Omental fat pad (tissue), 3 donors: ENCODE measurements at regions not wholly inside any gene's neighbourhood (a gene's known extent, or its start where the extent isn't known, plus 50 kb on each side); places are given as distances from the start of the nearest gene placed in this dataset.
"Not testable (repeated sequence)": the region's sequence is repeated elsewhere in the genome, so short reads cannot be mapped to it uniquely, and the experiment has no call there.

ENCODE experiments used
- ATAC-seq: fragments of 150-250 bp; one replicate; pipeline ENCODE4 v1.9.1; 2016; ENCODE audit warnings: mild to moderate bottlenecking, moderate library complexity; ENCODE audit not compliant: low FRiP score
- DNase-seq: peaks from one replicate; pipeline ENCODE4 v3.0.0-alpha.2; 2019; ENCODE audit warnings: low spot score
- TF ChIP-seq, protein P1 (sequence below), 3 donors: fragments of 450-650 bp; IDR thresholded peaks; one replicate each; pipeline ENCODE4 v1.5.1; 2016 to 2017; ENCODE audit warnings: antibody characterized with exemption in 3 of 3, mild to moderate bottlenecking in 3 of 3, moderate library complexity in 2 of 3

DNA sequence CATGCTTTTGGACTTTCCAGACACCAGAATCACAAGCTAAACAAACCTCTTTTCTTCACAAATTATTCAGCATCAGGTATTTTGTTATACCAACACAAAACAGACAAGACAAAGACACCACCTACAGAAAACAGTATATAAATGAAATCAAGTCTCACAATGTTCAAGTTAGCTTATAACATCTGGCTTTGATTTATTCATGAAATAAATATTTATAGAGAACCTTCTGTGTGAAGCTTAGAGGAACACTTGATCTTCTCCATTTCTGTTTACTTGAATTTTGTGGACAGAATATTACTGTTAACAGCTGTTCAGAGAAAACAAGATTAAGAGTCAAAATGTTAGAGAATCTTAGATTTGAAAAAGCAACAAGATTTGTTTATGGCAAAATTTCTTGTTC lies 137.4 kb upstream of the PRR16 start:
- DNase-seq (no peak), ATAC-seq (no peak)
- TF ChIP-seq, protein P1, sequence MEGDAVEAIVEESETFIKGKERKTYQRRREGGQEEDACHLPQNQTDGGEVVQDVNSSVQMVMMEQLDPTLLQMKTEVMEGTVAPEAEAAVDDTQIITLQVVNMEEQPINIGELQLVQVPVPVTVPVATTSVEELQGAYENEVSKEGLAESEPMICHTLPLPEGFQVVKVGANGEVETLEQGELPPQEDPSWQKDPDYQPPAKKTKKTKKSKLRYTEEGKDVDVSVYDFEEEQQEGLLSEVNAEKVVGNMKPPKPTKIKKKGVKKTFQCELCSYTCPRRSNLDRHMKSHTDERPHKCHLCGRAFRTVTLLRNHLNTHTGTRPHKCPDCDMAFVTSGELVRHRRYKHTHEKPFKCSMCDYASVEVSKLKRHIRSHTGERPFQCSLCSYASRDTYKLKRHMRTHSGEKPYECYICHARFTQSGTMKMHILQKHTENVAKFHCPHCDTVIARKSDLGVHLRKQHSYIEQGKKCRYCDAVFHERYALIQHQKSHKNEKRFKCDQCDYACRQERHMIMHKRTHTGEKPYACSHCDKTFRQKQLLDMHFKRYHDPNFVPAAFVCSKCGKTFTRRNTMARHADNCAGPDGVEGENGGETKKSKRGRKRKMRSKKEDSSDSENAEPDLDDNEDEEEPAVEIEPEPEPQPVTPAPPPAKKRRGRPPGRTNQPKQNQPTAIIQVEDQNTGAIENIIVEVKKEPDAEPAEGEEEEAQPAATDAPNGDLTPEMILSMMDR (IDR thresholded peaks at IDR 0.05), result no peak

DNA sequence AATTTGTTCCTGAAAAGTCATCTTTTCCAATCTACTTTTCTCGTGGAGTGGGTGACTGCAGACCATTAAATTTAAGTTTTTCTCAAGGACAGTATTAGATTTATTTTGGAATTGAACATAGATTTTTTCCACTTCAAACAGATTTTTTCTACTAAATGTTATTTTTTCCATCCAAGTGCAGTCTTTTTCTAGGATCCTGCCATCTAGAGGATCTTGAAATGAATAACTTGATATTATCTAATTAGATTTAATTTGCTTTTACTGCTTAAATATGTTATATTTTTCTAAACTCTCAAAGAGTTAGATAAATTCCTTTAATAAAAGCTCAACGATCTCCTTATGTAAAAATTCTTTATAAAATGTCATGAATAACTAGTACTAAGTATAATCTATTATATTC lies 136.9 kb upstream of the PRR16 start:
- DNase-seq (no peak), ATAC-seq (no peak)
- TF ChIP-seq, protein P1 (IDR thresholded peaks at IDR 0.05), result no peak

DNA sequence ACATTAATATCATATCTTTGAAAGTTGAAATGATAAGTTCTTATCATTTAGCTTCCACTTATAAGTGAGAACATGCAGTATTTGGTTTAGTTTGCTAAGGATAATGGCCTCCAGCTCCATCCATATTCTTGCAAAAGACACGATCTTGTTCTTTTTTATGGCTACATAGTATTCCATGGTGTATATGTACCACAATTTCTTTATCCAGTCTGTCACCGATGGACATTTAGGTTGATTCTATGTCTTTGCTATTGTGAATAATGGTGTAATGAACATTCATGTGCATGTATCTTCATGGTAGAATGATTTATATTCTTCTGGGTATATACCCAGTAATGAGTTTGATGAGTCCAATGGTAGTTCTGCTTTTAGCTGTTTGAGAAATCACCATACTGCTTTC lies 135.0 kb upstream of the PRR16 start:
- ATAC-seq (no peak), DNase-seq (no peak)
- TF ChIP-seq, protein P1 (IDR thresholded peaks at IDR 0.05), result no peak

DNA sequence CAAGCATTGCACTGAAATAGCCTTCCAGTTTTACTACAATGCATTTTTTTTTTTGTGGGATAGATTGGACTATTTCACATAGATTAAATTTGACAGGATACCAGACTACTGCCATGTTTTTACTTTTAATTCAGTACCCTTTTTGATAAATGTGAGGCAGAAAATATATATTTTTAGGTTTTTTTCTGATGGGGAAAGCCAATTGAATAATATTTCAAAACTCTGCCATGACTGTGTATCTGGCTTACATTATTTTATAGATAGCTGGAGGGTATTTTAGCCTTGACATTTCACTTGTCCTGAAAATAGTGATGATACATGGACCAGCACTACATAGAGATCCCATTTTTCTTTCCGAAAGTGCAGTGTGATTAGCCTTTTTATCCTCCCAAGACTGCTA lies 133.5 kb upstream of the PRR16 start:
- DNase-seq (no peak), ATAC-seq (no peak)
- TF ChIP-seq, protein P1 (IDR thresholded peaks at IDR 0.05), result no peak

DNA sequence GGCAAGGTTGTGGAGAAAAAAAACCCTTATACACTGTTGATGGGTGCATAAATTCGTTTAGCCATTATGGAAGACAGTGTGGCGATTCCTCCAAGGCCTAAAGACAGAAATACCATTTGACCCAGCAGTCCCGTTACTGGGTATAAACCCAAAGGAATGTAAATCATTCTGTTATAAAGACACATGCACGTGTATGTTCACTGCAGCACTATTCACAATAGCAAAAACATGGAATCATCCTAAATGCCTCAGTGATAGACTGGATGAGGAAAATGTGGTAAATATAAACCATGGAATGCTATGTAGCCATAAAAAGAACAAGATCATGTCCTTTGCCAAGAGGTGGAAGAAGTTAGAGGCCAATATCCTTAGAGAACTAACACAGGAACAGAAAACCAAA lies 119.9 kb upstream of the PRR16 start:
- TF ChIP-seq, protein P1 (IDR thresholded peaks at IDR 0.05), result no peak
- DNase-seq, result no peak
- ATAC-seq, result no peak

DNA sequence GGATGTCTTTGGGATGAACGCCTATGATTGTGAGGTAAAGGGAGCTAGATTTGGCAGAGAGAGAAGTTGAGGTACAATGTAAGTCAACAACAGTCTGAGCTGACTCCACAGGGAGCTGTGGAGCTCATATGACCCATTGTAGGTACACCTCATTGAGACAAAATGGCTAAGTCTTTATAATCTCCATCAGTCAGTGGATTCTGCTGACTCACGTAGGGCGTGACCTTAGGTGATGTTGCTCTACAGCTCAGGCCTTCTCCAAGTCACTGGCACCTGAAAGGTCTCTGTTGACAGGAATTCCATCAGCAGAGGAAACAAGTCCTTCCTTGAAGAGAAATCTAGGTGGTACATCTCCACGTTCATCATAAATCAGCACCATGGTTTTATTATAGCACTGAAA lies 118.2 kb upstream of the PRR16 start:
- ATAC-seq (no peak), DNase-seq (no peak)
- TF ChIP-seq, protein P1 (IDR thresholded peaks at IDR 0.05), result no peak

DNA sequence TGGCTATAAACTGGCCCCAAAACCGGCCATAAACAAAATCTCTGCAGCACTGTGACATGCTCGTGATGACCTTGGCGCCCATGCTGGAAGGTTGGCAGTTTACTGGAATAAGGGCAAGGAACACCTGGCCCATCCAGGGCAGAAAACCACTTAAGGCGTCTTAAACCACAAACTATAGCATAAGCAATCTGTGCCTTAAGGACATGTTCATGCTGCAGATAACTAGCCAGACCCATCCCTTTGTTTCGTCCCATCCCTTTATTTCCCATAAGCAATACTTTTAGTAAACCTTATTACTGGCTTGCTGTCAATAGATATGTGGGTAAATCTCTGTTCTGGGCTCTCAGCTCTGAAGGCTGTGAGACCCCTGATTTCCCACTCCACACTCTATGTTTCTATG lies 113.0 kb upstream of the PRR16 start:
- not testable (repeated sequence) for ATAC-seq

DNA sequence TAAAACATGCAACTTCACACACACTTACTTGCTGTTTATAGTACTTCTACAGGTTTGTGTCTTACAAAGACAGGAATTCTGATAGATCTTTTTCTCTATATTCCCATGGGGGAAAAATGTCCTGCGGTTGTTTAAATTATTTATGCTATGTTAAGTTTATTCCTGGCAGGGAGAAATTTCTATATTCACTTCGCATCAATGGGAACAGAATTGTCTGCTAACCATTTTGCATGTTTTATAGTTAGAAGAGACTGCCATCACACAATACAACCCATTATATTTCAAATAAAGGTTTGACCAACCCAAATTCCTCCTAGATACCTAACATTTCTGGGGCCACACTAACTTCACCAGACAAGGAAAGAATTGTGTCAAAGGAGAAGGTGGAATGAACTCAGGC lies 110.0 kb upstream of the PRR16 start:
- TF ChIP-seq, protein P1 (IDR thresholded peaks at IDR 0.05), result no peak
- no peak for ATAC-seq

More for the DNA sequence above, 113.0 kb upstream of the PRR16 start:
- not testable (repeated sequence) for DNase-seq

More for the DNA sequence above, 110.0 kb upstream of the PRR16 start:
- no peak for DNase-seq
